GM18508 (cell line): ENCODE measurements at regions not wholly inside any gene's neighbourhood (a gene's known extent, or its start where the extent isn't known, plus 50 kb on each side); places are given as distances from the start of the nearest gene placed in this dataset.
"Not testable (repeated sequence)": the region's sequence is repeated elsewhere in the genome, so short reads cannot be mapped to it uniquely, and the experiment has no call there.

Experiments used
- ATAC-seq: cut with Tn5 transposase; IDR thresholded peaks from one replicate; pipeline ENCODE4 v1.9.1; 2021; ENCODE audit warnings: moderate number of reproducible peaks; ENCODE audit not compliant: insufficient read depth, unreplicated experiment

DNA sequence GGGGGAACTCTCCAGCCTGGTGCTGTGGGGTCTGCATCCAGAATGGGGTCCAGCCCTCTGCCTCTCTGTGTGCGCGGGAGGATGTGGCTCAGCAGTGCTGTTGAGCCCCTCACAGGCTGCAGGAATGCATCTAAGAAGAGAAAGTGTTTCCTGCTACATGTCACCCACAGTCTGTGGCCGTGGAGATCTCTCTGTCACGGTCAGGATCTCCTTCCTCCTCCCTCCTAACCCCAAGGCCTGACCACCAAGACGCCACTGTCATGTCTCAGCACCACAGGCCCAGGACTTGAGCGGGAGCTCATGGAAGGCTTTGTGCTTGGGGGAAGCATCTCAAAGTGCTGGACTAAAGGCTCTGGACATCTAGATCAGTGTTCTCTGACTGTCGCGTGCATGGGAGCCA, 90.1 kb downstream of the SREK1 start:
- no peak for ATAC-seq

- no peak for ATAC-seq
Observed at GRCh38 chr5:66238435-66238834, 94.3 kb downstream of the SREK1 start.

DNA sequence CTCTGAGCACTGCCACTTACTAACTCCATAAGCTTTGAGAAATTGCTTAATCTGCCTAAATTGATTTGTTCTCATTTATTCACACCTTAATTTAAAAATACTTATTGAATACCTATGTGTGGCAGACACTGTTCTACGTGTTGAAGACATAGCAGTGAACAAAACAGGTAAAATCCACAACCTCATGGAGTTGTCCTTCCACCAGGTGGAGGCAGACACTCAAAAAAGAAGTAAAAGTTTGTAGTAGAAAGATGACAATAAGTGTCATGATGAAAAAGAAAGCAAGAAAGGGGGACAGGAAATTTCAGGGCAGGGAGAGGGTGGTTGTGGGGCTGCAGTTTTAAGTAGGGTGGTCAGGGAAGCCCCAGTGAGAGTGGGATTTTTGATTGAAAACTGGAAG, 94.9 kb downstream of the SREK1 start:
- ATAC-seq, result no peak

GRCh38 chr5:66241136-66241825, 97.2 kb downstream of the SREK1 start:
- ATAC-seq, result no peak

DNA sequence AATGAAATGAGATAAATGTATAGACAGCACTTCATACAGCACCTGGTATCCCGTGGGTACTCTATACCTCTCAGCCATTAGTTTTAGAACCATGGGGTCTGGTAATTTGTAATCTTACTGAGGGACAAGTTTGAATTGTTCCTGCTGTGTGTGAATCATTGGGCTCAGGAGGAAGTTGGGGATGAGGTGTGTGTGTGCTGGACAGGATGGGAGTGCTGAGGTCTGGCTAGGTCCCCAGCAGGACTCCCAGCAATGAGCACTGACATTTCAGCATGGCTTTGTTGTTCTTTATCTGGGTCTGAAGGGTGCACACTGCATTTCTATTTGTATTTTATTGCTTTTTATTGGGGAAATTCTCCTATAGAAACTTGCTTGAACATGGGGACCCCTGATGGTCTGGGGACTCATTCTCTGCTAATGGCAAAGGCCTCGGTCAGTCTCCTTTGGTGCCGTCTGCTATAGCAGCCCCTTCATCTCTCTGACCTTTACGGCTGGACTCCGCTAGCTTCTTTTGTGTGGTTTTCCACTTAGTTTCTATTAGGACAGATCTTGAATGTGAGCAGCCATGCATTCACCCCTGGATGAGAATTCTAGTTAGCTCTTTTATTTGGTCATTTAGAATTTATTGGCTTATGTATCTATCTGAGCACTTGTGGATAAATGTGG, 98.1 kb downstream of the SREK1 start:
- no peak for ATAC-seq

GRCh38 chr5:66246608-66247007, 102.5 kb downstream of the SREK1 start:
- ATAC-seq, result no peak

GRCh38 chr5:66247176-66247960, 103.3 kb downstream of the SREK1 start:
- ATAC-seq, result no peak

DNA sequence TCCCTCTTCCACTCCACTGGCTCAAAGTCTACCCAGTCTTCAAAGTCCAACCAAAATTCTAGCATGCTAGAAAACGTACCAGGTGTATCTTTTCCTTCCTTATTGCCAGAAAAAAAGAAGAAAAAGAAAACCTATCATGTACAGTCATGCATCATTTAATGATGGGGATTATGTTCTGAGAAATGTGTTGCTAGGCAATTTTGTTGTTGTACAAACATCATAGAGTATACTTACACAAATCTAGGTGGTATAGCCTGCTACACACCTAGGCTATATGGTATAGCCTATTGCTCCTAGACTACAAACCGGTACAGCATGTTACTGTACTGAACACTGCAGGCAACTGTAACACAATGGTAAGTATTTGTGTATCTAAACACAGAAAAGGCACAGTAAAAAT, 104.8 kb downstream of the SREK1 start:
- no peak for ATAC-seq

GRCh38 chr5:66249920-66250319, 105.8 kb downstream of the SREK1 start:
- no peak for ATAC-seq

GRCh38 chr5:66252849-66253248, 108.7 kb downstream of the SREK1 start:
- no peak for ATAC-seq

GRCh38 chr5:66255714-66256113, 111.6 kb downstream of the SREK1 start:
- no peak for ATAC-seq

GRCh38 chr5:66273121-66273520, 129.0 kb downstream of the SREK1 start:
- no peak for ATAC-seq

DNA sequence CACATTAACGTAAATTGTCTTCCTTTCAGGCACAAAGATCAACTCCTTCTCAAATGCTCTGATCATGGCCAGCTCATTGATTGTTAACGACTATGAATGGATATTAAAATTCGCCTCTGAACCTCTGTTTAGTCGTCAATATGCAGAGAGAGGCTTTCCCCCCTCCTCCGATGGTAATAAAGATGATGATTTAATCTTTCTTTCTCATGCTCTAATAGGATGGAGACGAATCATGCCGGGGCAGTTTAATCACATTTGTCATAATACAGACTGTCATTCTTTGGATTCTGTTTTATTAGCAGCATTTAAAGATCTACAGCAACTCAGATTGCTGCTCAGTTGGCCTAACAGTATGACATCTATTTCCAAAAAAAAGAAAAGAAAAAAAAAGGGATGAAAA, 132.9 kb downstream of the SREK1 start:
- ATAC-seq, result no peak

DNA sequence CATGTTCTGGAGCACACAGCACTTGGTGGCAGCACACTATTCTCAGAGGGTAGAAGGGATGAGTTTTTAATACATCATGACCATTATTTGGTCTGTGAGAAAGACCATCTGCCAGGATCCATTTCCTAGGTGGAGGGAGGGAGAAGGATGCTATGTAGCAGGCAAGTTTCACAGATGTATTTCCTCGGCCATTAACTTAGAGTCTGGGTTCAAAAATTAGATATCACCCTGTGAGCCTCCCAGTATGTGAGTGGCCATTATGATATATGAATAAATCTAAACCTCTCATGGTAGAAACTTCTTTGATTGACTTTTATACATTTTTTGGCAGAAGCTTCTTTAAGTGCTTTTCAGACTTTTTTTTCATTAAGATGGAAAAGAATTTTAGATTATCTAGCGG, 133.9 kb downstream of the SREK1 start:
- no peak for ATAC-seq

GRCh38 chr5:66281294-66281693, 137.2 kb downstream of the SREK1 start:
- ATAC-seq, result no peak

DNA sequence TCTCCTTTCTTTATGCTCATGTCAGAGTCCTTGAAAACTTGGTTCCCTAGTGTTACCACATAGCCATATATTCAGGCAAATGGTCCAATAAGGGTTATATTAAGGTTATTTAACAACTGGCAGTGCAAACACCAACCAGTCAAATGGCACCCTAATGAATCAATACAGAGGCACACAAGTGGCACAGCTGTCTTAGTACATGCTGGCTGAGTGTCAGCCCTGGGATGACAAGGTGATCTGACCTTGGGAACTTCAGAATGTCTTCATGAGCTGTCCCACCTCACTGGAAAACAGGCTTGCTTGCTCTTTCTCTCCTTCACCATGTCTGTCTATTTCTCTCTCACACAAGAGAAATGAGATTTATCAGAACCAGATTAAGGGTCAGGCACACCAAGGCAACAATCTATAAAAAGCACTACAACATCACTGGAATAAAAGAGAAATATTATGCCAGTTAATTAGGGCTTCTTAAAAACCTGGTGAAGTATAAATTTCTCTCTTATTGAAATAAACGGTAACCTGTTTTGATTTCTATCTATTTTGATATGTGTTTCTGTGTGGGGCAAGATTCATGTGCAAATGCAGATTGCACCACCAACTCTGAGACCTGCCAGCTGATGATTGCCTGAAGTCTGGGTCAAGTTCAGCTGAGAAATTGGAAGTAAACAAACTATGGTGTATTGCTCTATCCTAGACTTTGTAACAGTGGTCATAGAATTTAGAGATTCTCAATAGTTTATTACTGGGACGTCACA, 140.7 kb downstream of the SREK1 start:
- ATAC-seq, result no peak

DNA sequence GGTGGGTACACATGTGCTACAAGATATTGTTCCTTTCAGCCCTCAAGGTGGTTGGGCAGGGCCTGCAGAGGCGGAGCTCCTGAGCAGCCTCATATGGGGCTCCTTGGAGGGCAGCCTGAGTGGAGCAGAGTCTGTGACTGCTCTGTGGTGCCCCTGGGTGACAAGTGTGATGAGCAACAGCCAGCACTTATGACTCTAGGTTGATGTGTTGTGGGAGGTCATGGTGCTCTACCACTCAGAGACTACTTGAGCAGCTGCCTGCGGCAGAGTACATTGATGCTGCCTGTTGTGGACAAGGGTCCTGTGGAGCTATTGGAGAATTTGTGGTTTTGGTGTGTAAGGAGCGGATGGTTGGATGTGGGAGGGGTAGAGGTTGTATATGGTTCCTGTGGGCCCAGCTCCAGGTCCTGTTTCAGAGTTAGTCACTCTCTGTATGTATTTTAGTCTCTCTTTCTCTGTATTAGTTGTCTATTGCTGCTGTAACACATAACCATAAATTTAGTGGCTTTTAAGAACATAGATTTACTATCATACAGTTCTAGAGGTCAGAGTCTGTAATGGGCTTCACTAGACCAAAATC, 141.3 kb downstream of the SREK1 start:
- ATAC-seq, result no peak

- ATAC-seq, result no peak
Observed at GRCh38 chr5:66291771-66292170, 147.7 kb downstream of the SREK1 start.

- not testable (repeated sequence) for ATAC-seq
Observed at GRCh38 chr5:66293851-66294250, 149.8 kb downstream of the SREK1 start.

GRCh38 chr5:66299463-66299862, 155.4 kb downstream of the SREK1 start:
- no peak for ATAC-seq
